HEK293T (cell line): ENCODE measurements at regions not wholly inside any gene's neighbourhood (a gene's known extent, or its start where the extent isn't known, plus 50 kb on each side); places are given as distances from the start of the nearest gene placed in this dataset.
"Not testable (repeated sequence)": the region's sequence is repeated elsewhere in the genome, so short reads cannot be mapped to it uniquely, and the experiment has no call there.

Experiments
- ARNT ChIP-seq: fragments of 450-650 bp; IDR thresholded peaks from 2 replicates; pipeline ENCODE4 v1.6.1; 2017; ENCODE audit warnings: mild to moderate bottlenecking
- BHLHE40 ChIP-seq: fragments of 450-650 bp; IDR thresholded peaks from 2 replicates; pipeline ENCODE4 v1.6.1; 2016; ENCODE audit warnings: mild to moderate bottlenecking, moderate library complexity, borderline replicate concordance
- FOXA1 ChIP-seq: fragments of 450-650 bp; IDR thresholded peaks from 2 replicates; pipeline ENCODE4 v1.6.1; 2016; ENCODE audit warnings: mild to moderate bottlenecking
- FOXK2 ChIP-seq: fragments of 450-650 bp; IDR thresholded peaks from 2 replicates; pipeline ENCODE4 v1.6.1; 2016; ENCODE audit warnings: mild to moderate bottlenecking
- SUZ12 ChIP-seq: fragments of 450-650 bp; IDR thresholded peaks from 2 replicates; pipeline ENCODE4 v1.6.1; 2016; ENCODE audit warnings: mild to moderate bottlenecking

- not testable (repeated sequence) for TF ChIP-seq ARNT, FOXA1, FOXK2, BHLHE40, SUZ12
Measured at GRCh38 chr5:100364343-100364742, 170.8 kb upstream of the FAM174A start.
